CD14-positive monocyte (primary cell): ENCODE measurements at regions not wholly inside any gene's neighbourhood (a gene's known extent, or its start where the extent isn't known, plus 50 kb on each side); places are given as distances from the start of the nearest gene placed in this dataset.

Experiments
- DNase-seq, 3 donors: peaks; one replicate each; pipeline ENCODE4 v3.0.0-alpha.2; 2011 to 2022
- H2AFZ ChIP-seq: 2 replicates; pipeline ENCODE4 v1.6.0; 2012; ENCODE audit warnings: mild to moderate bottlenecking, low read depth, low read length, inconsistent platforms; ENCODE audit not compliant: insufficient read depth, poor library complexity, severe bottlenecking
- H3K27ac ChIP-seq, 2 donors: 1 replicate in 1 of 2; 2 replicates in 1 of 2; pipeline ENCODE4 v1.5.1; 2012 to 2013; ENCODE audit warnings: low read length in 2 of 2, control low read depth in 1 of 2, inconsistent platforms in 1 of 2, low read depth in 1 of 2, mild to moderate bottlenecking in 1 of 2
- H3K27me3 ChIP-seq, 2 donors: one replicate each; pipeline versions ENCODE4 v1.6.0 to v1.6.1; 2011 to 2013; ENCODE audit warnings: low read length in 2 of 2; ENCODE audit not compliant: control insufficient read depth in 2 of 2, insufficient read depth in 2 of 2
- H3K36me3 ChIP-seq, 2 donors: replicated peaks in 1 of 2; 1 replicate in 1 of 2; 2 replicates in 1 of 2; pipeline versions ENCODE4 v1.5.1 to v1.6.1; 2012 to 2013; ENCODE audit warnings: low read length in 2 of 2, control low read depth in 1 of 2, inconsistent platforms in 1 of 2, mild to moderate bottlenecking in 1 of 2; ENCODE audit not compliant: insufficient read depth in 2 of 2, control insufficient read depth in 1 of 2
- H3K4me1 ChIP-seq, 2 donors: 1 replicate in 1 of 2; 2 replicates in 1 of 2; pipeline versions ENCODE4 v1.5.1 to v1.6.1; 2012 to 2013; ENCODE audit warnings: low read length in 2 of 2, control low read depth in 1 of 2, inconsistent platforms in 1 of 2, mild to moderate bottlenecking in 1 of 2, moderate library complexity in 1 of 2; ENCODE audit not compliant: insufficient read depth in 2 of 2, control insufficient read depth in 1 of 2
- H3K4me2 ChIP-seq: replicated peaks from 2 replicates; pipeline ENCODE3; 2012; ENCODE audit warnings: low read length, moderate library complexity, mild to moderate bottlenecking; ENCODE audit not compliant: poor library complexity, severe bottlenecking; ENCODE audit errors: extremely low read depth
- H3K4me3 ChIP-seq, 3 experiments: fragments of 200-600 bp in 1 of 3; sonication (generic) in 1 of 3; replicated peaks in 1 of 3; 1 replicate in 2 of 3; 2 replicates in 1 of 3; pipeline ENCODE4 v1.5.1; 2011 to 2013; ENCODE audit warnings: low read length in 3 of 3, mild to moderate bottlenecking in 3 of 3, control low read depth in 2 of 3, low read depth in 2 of 3, inconsistent platforms in 1 of 3, moderate library complexity in 1 of 3
- H3K79me2 ChIP-seq: 2 replicates; pipeline ENCODE4 v1.6.0; 2012; ENCODE audit warnings: mild to moderate bottlenecking, control low read depth, inconsistent platforms, low read length, moderate library complexity; ENCODE audit not compliant: insufficient read depth
- H3K9ac ChIP-seq: 2 replicates; pipeline ENCODE4 v1.6.0; 2017; ENCODE audit warnings: low read length, mild to moderate bottlenecking; ENCODE audit not compliant: insufficient read depth, poor library complexity, severe bottlenecking
- H3K9me3 ChIP-seq, 2 donors: replicated peaks in 1 of 2; 1 replicate in 1 of 2; 2 replicates in 1 of 2; pipeline versions ENCODE4 v1.5.1 to v1.6.1; 2012 to 2013; ENCODE audit warnings: low read length in 2 of 2, control low read depth in 1 of 2; ENCODE audit not compliant: control insufficient read depth in 1 of 2, insufficient read depth in 1 of 2
- H4K20me1 ChIP-seq: 2 replicates; pipeline ENCODE4 v1.6.0; 2012; ENCODE audit warnings: mild to moderate bottlenecking, low read length, control low read depth, moderate library complexity; ENCODE audit not compliant: insufficient read depth
- H3K27ac Mint-ChIP-seq, 7 donors: one replicate each; pipeline ENCODE4 v1.8.0; 2020; ENCODE audit warnings: mild to moderate bottlenecking in 7 of 7, mixed read lengths in 7 of 7, moderate library complexity in 6 of 7, inconsistent platforms in 2 of 7
- H3K27me3 Mint-ChIP-seq, 3 donors: one replicate each; pipeline ENCODE4 v1.8.0; 2021 to 2022; ENCODE audit warnings: low read depth in 3 of 3, mild to moderate bottlenecking in 3 of 3, mixed read lengths in 3 of 3, moderate library complexity in 3 of 3, inconsistent platforms in 1 of 3
- H3K36me3 Mint-ChIP-seq, 2 donors: one replicate each; pipeline ENCODE4 v1.8.0; 2020; ENCODE audit warnings: mixed read lengths in 2 of 2, inconsistent platforms in 1 of 2, mild to moderate bottlenecking in 1 of 2
- H3K4me1 Mint-ChIP-seq: one replicate; pipeline ENCODE4 v1.8.0; 2020; ENCODE audit warnings: mild to moderate bottlenecking, mixed read lengths
- H3K4me3 Mint-ChIP-seq, 2 donors: one replicate each; pipeline ENCODE4 v1.8.0; 2020; ENCODE audit warnings: mild to moderate bottlenecking in 2 of 2, mixed read lengths in 2 of 2, moderate library complexity in 1 of 2
- H3K9me3 Mint-ChIP-seq, 7 donors: one replicate each; pipeline ENCODE4 v1.8.0; 2020 to 2022; ENCODE audit warnings: mixed read lengths in 7 of 7, mild to moderate bottlenecking in 6 of 7, moderate library complexity in 6 of 7, inconsistent platforms in 2 of 7
- CTCF ChIP-seq: fragments of 200-600 bp; IDR thresholded peaks from one replicate; pipeline ENCODE4 v1.8.0; 2022; ENCODE audit warnings: antibody characterized with exemption, mild to moderate bottlenecking
- WGBS: methylation state at CpG from one replicate; pipeline ENCODE4 v1.1.5; 2013; ENCODE audit warnings: missing lambda C conversion rate; ENCODE audit not compliant: insufficient coverage; 5-methylcytosine and 5-hydroxymethylcytosine counted together
- intact Hi-C, 2 donors: fragments of 100-400 bp; cut with micrococcal nuclease; formaldehyde crosslinking; loops; one replicate each; pipeline versions ENCODE4 v1.15.0 to v1.15.1; 2023

GRCh38 chr1:58921751-58922150, 137.9 kb upstream of the JUN start:
- H3K79me2 ChIP-seq = no peaks in the 10 kb centered on the region
- H3K36me3 Mint-ChIP-seq = peaks cover 0 to 8% of the 10 kb centered on the region in 2 donors
- no peaks in the 10 kb centered on the region for H3K9me3 ChIP-seq
- H3K4me1 ChIP-seq = peaks cover 45 to 50% of the 10 kb centered on the region in 2 donors
- no peak overlapping the region for H3K4me3 Mint-ChIP-seq
- DNase-seq = no peak
- no peak overlapping the region for H3K4me3 ChIP-seq
- intact Hi-C loops = no loop called here
- H3K9me3 Mint-ChIP-seq = peaks cover 0 to 3% (median 2%) of the 10 kb centered on the region in 7 donors
- no peak overlapping the region for H2AFZ ChIP-seq
- no peak overlapping the region for H3K9ac ChIP-seq
- peaks cover 0 to 6% (median 1%) of the 10 kb centered on the region in 3 donors for H3K27me3 Mint-ChIP-seq
- no peaks in the 10 kb centered on the region for H4K20me1 ChIP-seq
- peak overlapping the region in 1 of 2 donors; percentile 24 for H3K27ac ChIP-seq
- H3K36me3 ChIP-seq = no peaks in the 10 kb centered on the region
- peaks cover 50% of the 10 kb centered on the region for H3K4me1 Mint-ChIP-seq
- TF ChIP-seq CTCF = no peak
- H3K27ac Mint-ChIP-seq = peak overlapping the region in 1 of 7 donors; percentile 18
- H3K27me3 ChIP-seq = no peaks in the 10 kb centered on the region
- no CpG with 5 or more reads among the region's 2 CpGs for WGBS
- no peak overlapping the region for H3K4me2 ChIP-seq

- intact Hi-C loops = no loop called here
- peak overlapping the region in 1 of 2 donors; percentile 26 for H3K4me3 Mint-ChIP-seq
Observed at GRCh38 chr1:58922302-58923089, 138.6 kb upstream of the JUN start.

More at GRCh38 chr1:58922302-58923089, 138.6 kb upstream of the JUN start:
- no peaks in the 10 kb centered on the region for H3K36me3 ChIP-seq
- H3K27ac Mint-ChIP-seq = peak overlapping the region in 5 of 7 donors; percentile 7 to 83 (median 32)
- H3K9ac ChIP-seq = no peak overlapping the region
- no peaks in the 10 kb centered on the region for H3K9me3 ChIP-seq
- peaks cover 0 to 8% of the 10 kb centered on the region in 2 donors for H3K36me3 Mint-ChIP-seq
- peaks cover 0 to 3% (median 2%) of the 10 kb centered on the region in 7 donors for H3K9me3 Mint-ChIP-seq
- H3K27me3 Mint-ChIP-seq = peaks cover 0 to 6% (median 3%) of the 10 kb centered on the region in 3 donors
- H3K4me1 ChIP-seq = peaks cover 53 to 58% of the 10 kb centered on the region in 2 donors
- no peak overlapping the region for H3K4me3 ChIP-seq
- 24% methylated on average over 11 of the region's 13 CpGs for WGBS
- no peaks in the 10 kb centered on the region for H3K79me2 ChIP-seq
- peak overlapping the region; percentile 19 to 24 for H3K27ac ChIP-seq
- no peak overlapping the region for H2AFZ ChIP-seq
- no peaks in the 10 kb centered on the region for H4K20me1 ChIP-seq
- H3K4me1 Mint-ChIP-seq = peaks cover 57% of the 10 kb centered on the region
- DNase-seq = peak; percentile 44 to 66 (median 63)
- no peak overlapping the region for H3K4me2 ChIP-seq
- no peak for TF ChIP-seq CTCF
- H3K27me3 ChIP-seq = no peaks in the 10 kb centered on the region
